ENCODE measurements at regions not wholly inside any gene's neighbourhood (a gene's known extent, or its start where the extent isn't known, plus 50 kb on each side); places are given as distances from the start of the nearest gene placed in this dataset.

DNA sequence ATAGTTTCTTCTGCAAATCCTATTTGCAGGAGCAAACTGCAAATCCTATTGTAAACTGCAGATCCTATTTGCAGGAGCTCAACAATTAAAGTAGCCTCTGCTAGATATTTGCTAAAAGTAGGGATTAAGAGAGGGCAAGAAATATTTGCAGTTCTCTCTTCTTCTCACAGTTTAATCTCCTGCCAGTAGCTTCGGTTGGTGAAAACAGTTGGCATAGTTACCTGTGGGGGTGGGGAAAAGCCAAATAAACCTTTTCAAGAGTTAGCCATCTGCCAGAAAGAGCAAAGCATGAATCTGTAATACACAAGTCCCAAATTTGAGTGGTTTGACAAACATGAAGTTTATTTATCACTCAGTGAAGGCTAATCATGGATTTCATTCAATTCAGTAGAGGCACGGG lies 942.5 kb downstream of the JRKL start:
- no peaks in the 10 kb centered on the region for H3K4me1 ChIP-seq (ENCODE audit: control insufficient read depth in 1 of 2, insufficient read depth in 2 of 2, low read depth in 1 of 2, low read length in 1 of 2)
- H4K20me1 ChIP-seq (ENCODE audit: insufficient read depth): no peaks in the 10 kb centered on the region
- H3K27ac ChIP-seq (ENCODE audit: low read depth in 2 of 2, low read length in 1 of 2): no peak overlapping the region
- no peak overlapping the region for H3K9ac ChIP-seq
- ChIA-PET POLR2A (no interaction called here), CTCF (no interaction called here)
- H3K9me2 ChIP-seq: no peaks in the 10 kb centered on the region
- H3K27me3 ChIP-seq (ENCODE audit: insufficient read depth): no peaks in the 10 kb centered on the region
- TF ChIP-seq FOSL2 (IDR thresholded peaks at IDR 0.05; ENCODE audit: borderline replicate concordance, low read depth) (no peak), EP300 (IDR thresholded peaks at IDR 0.05; ENCODE audit: borderline replicate concordance in 1 of 2, low read depth in 1 of 2, low read length in 1 of 2) (no peak), MAX (IDR thresholded peaks at IDR 0.05; ENCODE audit: low read depth) (no peak), RXRA (IDR thresholded peaks at IDR 0.05; ENCODE audit: borderline replicate concordance, low read depth) (no peak), ELF1 (IDR thresholded peaks at IDR 0.05) (no peak), RFX5 (IDR thresholded peaks at IDR 0.05; ENCODE audit: low read length) (no peak), USF1 (IDR thresholded peaks at IDR 0.05; ENCODE audit: borderline replicate concordance, low read depth) (no peak), GABPA (IDR thresholded peaks at IDR 0.05; ENCODE audit: low read depth) (no peak)
- TF ChIP-seq, protein P1, sequence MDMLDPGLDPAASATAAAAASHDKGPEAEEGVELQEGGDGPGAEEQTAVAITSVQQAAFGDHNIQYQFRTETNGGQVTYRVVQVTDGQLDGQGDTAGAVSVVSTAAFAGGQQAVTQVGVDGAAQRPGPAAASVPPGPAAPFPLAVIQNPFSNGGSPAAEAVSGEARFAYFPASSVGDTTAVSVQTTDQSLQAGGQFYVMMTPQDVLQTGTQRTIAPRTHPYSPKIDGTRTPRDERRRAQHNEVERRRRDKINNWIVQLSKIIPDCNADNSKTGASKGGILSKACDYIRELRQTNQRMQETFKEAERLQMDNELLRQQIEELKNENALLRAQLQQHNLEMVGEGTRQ (IDR thresholded peaks at IDR 0.05; ENCODE audit: borderline replicate concordance, low read depth, low read length): no peak
- TF ChIP-seq, protein P2, sequence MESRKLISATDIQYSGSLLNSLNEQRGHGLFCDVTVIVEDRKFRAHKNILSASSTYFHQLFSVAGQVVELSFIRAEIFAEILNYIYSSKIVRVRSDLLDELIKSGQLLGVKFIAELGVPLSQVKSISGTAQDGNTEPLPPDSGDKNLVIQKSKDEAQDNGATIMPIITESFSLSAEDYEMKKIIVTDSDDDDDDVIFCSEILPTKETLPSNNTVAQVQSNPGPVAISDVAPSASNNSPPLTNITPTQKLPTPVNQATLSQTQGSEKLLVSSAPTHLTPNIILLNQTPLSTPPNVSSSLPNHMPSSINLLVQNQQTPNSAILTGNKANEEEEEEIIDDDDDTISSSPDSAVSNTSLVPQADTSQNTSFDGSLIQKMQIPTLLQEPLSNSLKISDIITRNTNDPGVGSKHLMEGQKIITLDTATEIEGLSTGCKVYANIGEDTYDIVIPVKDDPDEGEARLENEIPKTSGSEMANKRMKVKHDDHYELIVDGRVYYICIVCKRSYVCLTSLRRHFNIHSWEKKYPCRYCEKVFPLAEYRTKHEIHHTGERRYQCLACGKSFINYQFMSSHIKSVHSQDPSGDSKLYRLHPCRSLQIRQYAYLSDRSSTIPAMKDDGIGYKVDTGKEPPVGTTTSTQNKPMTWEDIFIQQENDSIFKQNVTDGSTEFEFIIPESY (IDR thresholded peaks at IDR 0.05; ENCODE audit: borderline replicate concordance, low read depth): no peak
- TF ChIP-seq, protein P3, sequence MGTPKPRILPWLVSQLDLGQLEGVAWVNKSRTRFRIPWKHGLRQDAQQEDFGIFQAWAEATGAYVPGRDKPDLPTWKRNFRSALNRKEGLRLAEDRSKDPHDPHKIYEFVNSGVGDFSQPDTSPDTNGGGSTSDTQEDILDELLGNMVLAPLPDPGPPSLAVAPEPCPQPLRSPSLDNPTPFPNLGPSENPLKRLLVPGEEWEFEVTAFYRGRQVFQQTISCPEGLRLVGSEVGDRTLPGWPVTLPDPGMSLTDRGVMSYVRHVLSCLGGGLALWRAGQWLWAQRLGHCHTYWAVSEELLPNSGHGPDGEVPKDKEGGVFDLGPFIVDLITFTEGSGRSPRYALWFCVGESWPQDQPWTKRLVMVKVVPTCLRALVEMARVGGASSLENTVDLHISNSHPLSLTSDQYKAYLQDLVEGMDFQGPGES (IDR thresholded peaks at IDR 0.05; ENCODE audit: low read depth, low read length): no peak
- no peak for DNase-seq
- H3K36me3 ChIP-seq (replicated peaks in 1 of 2; ENCODE audit: control insufficient read depth in 1 of 2, insufficient read depth in 2 of 2, low read length in 1 of 2): no peaks in the 10 kb centered on the region
- no peak overlapping the region for H3K4me3 ChIP-seq (ENCODE audit: low read depth in 2 of 2, low read length in 1 of 2)
- no peak overlapping the region for H2AFZ ChIP-seq (ENCODE audit: low read depth)
- H3K4me2 ChIP-seq: no peak overlapping the region
- no peaks in the 10 kb centered on the region for H3K9me3 ChIP-seq
- WGBS (ENCODE audit: low lambda C conversion rate): 13% methylated on average over 2 of the region's 2 CpGs
- no peaks in the 10 kb centered on the region for H3K79me2 ChIP-seq (ENCODE audit: insufficient read depth)
- no peaks in the 10 kb centered on the region for H3F3A ChIP-seq (replicated peaks; ENCODE audit: insufficient read depth)

DNA sequence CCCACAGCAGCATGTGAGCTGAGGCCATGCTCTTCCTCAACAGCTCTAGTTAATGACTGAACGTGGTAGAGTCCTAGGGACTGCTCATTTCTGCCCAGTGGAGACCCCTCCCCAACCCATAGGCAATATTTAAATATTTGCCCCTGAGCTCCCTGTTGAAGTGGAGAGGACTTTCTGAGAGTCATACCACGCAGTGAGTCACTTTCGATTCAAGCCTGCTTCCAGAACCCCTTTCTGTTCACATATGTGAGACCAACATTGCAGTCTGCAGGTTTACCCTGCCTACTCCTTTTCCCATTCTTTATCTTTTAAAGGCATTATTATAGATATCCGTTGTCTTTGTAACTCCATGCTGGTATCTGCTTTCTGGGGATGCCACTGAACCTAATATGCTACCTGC lies 946.3 kb downstream of the JRKL start:
- H3K4me3 ChIP-seq (ENCODE audit: low read depth in 2 of 2, low read length in 1 of 2): no peak overlapping the region
- no peaks in the 10 kb centered on the region for H3K27me3 ChIP-seq (ENCODE audit: insufficient read depth)
- H3K27ac ChIP-seq (ENCODE audit: low read depth in 2 of 2, low read length in 1 of 2): no peak overlapping the region
- no peaks in the 10 kb centered on the region for H3K36me3 ChIP-seq (replicated peaks in 1 of 2; ENCODE audit: control insufficient read depth in 1 of 2, insufficient read depth in 2 of 2, low read length in 1 of 2)
- no peaks in the 10 kb centered on the region for H3F3A ChIP-seq (replicated peaks; ENCODE audit: insufficient read depth)
- H3K4me2 ChIP-seq: no peak overlapping the region; the same call in 1 of the 2 replicates
- H2AFZ ChIP-seq (ENCODE audit: low read depth): no peak overlapping the region
- ChIA-PET CTCF (no interaction called here), POLR2A (no interaction called here)
- H3K9me3 ChIP-seq: no peaks in the 10 kb centered on the region
- 15% methylated on average over 3 of the region's 4 CpGs for WGBS (ENCODE audit: low lambda C conversion rate)
- no peak for TF ChIP-seq GABPA (IDR thresholded peaks at IDR 0.05; ENCODE audit: low read depth)
- TF ChIP-seq USF1 (IDR thresholded peaks at IDR 0.05; ENCODE audit: borderline replicate concordance, low read depth): no peak
- TF ChIP-seq, protein P4, sequence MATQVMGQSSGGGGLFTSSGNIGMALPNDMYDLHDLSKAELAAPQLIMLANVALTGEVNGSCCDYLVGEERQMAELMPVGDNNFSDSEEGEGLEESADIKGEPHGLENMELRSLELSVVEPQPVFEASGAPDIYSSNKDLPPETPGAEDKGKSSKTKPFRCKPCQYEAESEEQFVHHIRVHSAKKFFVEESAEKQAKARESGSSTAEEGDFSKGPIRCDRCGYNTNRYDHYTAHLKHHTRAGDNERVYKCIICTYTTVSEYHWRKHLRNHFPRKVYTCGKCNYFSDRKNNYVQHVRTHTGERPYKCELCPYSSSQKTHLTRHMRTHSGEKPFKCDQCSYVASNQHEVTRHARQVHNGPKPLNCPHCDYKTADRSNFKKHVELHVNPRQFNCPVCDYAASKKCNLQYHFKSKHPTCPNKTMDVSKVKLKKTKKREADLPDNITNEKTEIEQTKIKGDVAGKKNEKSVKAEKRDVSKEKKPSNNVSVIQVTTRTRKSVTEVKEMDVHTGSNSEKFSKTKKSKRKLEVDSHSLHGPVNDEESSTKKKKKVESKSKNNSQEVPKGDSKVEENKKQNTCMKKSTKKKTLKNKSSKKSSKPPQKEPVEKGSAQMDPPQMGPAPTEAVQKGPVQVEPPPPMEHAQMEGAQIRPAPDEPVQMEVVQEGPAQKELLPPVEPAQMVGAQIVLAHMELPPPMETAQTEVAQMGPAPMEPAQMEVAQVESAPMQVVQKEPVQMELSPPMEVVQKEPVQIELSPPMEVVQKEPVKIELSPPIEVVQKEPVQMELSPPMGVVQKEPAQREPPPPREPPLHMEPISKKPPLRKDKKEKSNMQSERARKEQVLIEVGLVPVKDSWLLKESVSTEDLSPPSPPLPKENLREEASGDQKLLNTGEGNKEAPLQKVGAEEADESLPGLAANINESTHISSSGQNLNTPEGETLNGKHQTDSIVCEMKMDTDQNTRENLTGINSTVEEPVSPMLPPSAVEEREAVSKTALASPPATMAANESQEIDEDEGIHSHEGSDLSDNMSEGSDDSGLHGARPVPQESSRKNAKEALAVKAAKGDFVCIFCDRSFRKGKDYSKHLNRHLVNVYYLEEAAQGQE (IDR thresholded peaks at IDR 0.05; ENCODE audit: low read depth, low read length): no peak
- TF ChIP-seq FOXJ3 (CRISPR knock-in tag; IDR thresholded peaks at IDR 0.05): no peak
- TF ChIP-seq TCF12 (IDR thresholded peaks at IDR 0.05): no peak
- TF ChIP-seq NFIC (IDR thresholded peaks at IDR 0.05; ENCODE audit: borderline replicate concordance): no peak
- no peak for TF ChIP-seq TEAD4 (IDR thresholded peaks at IDR 0.05; ENCODE audit: borderline replicate concordance, insufficient read depth)
- no peak for TF ChIP-seq SIN3A (IDR thresholded peaks at IDR 0.05; ENCODE audit: borderline replicate concordance, low read depth, low read length)
- TF ChIP-seq FOXM1 (IDR thresholded peaks at IDR 0.05; ENCODE audit: low read depth): no peak
- TF ChIP-seq MEF2A (IDR thresholded peaks at IDR 0.05; ENCODE audit: borderline replicate concordance, low read depth): no peak
- H4K20me1 ChIP-seq (ENCODE audit: insufficient read depth): no peaks in the 10 kb centered on the region
- H3K79me2 ChIP-seq (ENCODE audit: insufficient read depth): no peaks in the 10 kb centered on the region
- H3K4me1 ChIP-seq (ENCODE audit: control insufficient read depth in 1 of 2, insufficient read depth in 2 of 2, low read depth in 1 of 2, low read length in 1 of 2): no peaks in the 10 kb centered on the region
- no peak overlapping the region for H3K9ac ChIP-seq
- DNase-seq: no peak
- no peaks in the 10 kb centered on the region for H3K9me2 ChIP-seq

Data from SK-N-SH (cell line).